ENCODE measurements at regions not wholly inside any gene's neighbourhood (a gene's known extent, or its start where the extent isn't known, plus 50 kb on each side); places are given as distances from the start of the nearest gene placed in this dataset.

GRCh38 chr5:117207088-117207668 lies 632.6 kb upstream of the SEMA6A start:
- Histone ChIP-seq H2AFZ (no peak overlapping the region), H3F3A (ENCODE audit: insufficient read depth, low read depth) (no peaks in the 10 kb centered on the region), H3K4me3 (no peak overlapping the region), H4K20me1 (ENCODE audit: insufficient read depth) (no peaks in the 10 kb centered on the region), H3K27ac (no peak overlapping the region), H3K4me2 (no peak overlapping the region), H3K79me2 (ENCODE audit: low read depth) (no peaks in the 10 kb centered on the region), H3K9me3 (ENCODE audit: insufficient read depth, low read depth) (no peaks in the 10 kb centered on the region), H3K27me3 (ENCODE audit: insufficient read depth, low read depth) (0 out of 2 replicates have a peak, but pooled peaks cover 5% of the 10 kb centered on the region), H3K36me3 (ENCODE audit: low read depth) (no peaks in the 10 kb centered on the region), H3K4me1 (replicated peaks; ENCODE audit: insufficient read depth) (no peaks in the 10 kb centered on the region), H3K9me2 (ENCODE audit: insufficient read depth) (no peaks in the 10 kb centered on the region)
- intact Hi-C loops (cut with micrococcal nuclease; ENCODE audit: unreplicated experiment): no loop called here
- DNase-seq: no peak
- CTCF ChIA-PET: no interaction called here
- TF ChIP-seq EZH2 (IDR thresholded peaks at IDR 0.05; ENCODE audit: low read depth): no peak
- TF ChIP-seq, protein P1, sequence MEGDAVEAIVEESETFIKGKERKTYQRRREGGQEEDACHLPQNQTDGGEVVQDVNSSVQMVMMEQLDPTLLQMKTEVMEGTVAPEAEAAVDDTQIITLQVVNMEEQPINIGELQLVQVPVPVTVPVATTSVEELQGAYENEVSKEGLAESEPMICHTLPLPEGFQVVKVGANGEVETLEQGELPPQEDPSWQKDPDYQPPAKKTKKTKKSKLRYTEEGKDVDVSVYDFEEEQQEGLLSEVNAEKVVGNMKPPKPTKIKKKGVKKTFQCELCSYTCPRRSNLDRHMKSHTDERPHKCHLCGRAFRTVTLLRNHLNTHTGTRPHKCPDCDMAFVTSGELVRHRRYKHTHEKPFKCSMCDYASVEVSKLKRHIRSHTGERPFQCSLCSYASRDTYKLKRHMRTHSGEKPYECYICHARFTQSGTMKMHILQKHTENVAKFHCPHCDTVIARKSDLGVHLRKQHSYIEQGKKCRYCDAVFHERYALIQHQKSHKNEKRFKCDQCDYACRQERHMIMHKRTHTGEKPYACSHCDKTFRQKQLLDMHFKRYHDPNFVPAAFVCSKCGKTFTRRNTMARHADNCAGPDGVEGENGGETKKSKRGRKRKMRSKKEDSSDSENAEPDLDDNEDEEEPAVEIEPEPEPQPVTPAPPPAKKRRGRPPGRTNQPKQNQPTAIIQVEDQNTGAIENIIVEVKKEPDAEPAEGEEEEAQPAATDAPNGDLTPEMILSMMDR (conservative IDR thresholded peaks at IDR 0.05): no peak
- BruUV-seq (replicated peaks): no TSS peak
- POLR2A ChIA-PET (ENCODE audit: unreplicated experiment): no interaction called here

DNA sequence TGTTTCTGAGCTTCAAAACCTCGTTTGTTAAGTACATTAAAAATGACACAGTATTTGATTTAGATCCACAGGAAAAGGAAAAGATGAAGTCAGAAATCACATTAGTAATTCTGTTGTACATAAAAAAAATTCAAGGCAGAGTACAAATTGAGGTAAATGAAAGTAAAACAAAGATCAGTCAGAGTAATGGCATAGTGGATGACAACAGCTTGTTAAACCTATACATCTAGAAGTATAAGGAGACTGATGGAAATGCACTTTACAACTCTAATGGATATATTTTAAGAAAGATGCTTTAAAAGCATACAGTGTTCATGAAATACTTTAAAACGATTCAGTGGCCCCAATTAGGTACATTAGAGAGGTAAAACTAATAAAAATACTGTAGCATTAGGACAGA lies 631.3 kb upstream of the SEMA6A start:
- no peak overlapping the region for H3K4me2 ChIP-seq
- H3F3A ChIP-seq (ENCODE audit: insufficient read depth, low read depth): no peaks in the 10 kb centered on the region
- TF ChIP-seq, protein P1 (conservative IDR thresholded peaks at IDR 0.05): no peak
- no peak for TF ChIP-seq EZH2 (IDR thresholded peaks at IDR 0.05; ENCODE audit: low read depth)
- no peaks in the 10 kb centered on the region for H3K36me3 ChIP-seq (ENCODE audit: low read depth)
- no peak for DNase-seq
- intact Hi-C loops (cut with micrococcal nuclease; ENCODE audit: unreplicated experiment): no loop called here
- H3K27ac ChIP-seq: no peak overlapping the region
- no peaks in the 10 kb centered on the region for H3K9me3 ChIP-seq (ENCODE audit: insufficient read depth, low read depth)
- H3K27me3 ChIP-seq (ENCODE audit: insufficient read depth, low read depth): 0 out of 2 replicates have a peak, but pooled peaks cover 13% of the 10 kb centered on the region
- no peak overlapping the region for H2AFZ ChIP-seq
- H3K9me2 ChIP-seq (ENCODE audit: insufficient read depth): no peaks in the 10 kb centered on the region
- no peaks in the 10 kb centered on the region for H3K4me1 ChIP-seq (replicated peaks; ENCODE audit: insufficient read depth)
- BruUV-seq (replicated peaks): no TSS peak
- H4K20me1 ChIP-seq (ENCODE audit: insufficient read depth): no peaks in the 10 kb centered on the region
- no peak overlapping the region for H3K4me3 ChIP-seq
- POLR2A ChIA-PET (ENCODE audit: unreplicated experiment): no interaction called here
- CTCF ChIA-PET: no interaction called here
- no peaks in the 10 kb centered on the region for H3K79me2 ChIP-seq (ENCODE audit: low read depth)

DNA sequence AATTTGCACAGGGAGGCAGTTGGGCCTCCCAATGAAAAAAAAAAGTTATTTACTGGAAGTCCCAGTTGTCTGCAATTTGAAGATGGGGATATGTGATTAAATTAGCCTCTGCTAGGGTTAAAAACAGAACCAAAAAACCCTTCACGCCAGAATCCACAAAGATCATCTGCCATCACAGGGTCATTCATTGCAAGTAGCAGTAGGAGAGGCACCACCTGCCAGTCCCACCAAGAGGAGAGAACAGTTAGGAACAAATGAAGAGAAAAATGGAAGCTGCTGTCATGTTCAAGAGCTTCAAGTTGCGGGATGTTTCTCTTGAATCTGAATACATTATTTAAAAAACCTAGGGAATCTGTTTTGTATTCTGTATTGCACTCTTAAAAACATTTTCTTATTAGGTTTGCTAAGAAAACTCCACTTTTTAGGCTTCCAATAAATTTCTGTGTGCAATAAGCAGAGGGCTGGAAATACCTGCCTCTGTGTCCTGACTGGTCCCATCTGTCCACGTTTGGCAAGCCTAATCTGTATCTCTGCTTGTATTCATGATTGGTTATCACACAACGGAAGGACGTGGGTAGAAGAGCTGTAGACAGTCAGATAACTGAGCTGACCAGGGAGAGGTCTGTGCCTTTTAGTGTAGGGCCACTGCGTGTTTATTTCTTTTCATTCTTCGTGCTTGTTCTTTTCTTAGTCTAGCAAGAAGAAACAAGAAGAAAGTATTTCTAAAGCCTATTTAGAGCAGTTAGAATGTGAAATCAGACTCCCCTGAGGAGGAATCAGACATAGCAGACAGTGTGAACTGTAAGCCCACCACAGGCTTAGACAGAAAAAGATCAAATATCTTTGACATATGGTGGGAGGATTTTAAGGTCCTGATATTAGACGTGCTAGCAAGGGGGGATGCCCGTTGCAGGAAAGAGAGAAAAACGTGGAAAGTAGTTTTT lies 630.6 kb upstream of the SEMA6A start:
- Histone ChIP-seq H3K36me3 (ENCODE audit: low read depth) (no peaks in the 10 kb centered on the region), H3K9me2 (ENCODE audit: insufficient read depth) (no peaks in the 10 kb centered on the region), H3K9me3 (ENCODE audit: insufficient read depth, low read depth) (no peaks in the 10 kb centered on the region), H3K27ac (no peak overlapping the region), H3K4me3 (no peak overlapping the region), H3K4me1 (replicated peaks; ENCODE audit: insufficient read depth) (no peaks in the 10 kb centered on the region), H4K20me1 (ENCODE audit: insufficient read depth) (no peaks in the 10 kb centered on the region), H3K79me2 (ENCODE audit: low read depth) (no peaks in the 10 kb centered on the region), H3F3A (ENCODE audit: insufficient read depth, low read depth) (no peaks in the 10 kb centered on the region), H3K27me3 (ENCODE audit: insufficient read depth, low read depth) (peaks cover 17% of the 10 kb centered on the region; the same call in 1 of the 2 replicates), H3K4me2 (no peak overlapping the region), H2AFZ (no peak overlapping the region)
- TF ChIP-seq, protein P1 (conservative IDR thresholded peaks at IDR 0.05): no peak
- TF ChIP-seq EZH2 (IDR thresholded peaks at IDR 0.05; ENCODE audit: low read depth): no peak
- no TSS peak for BruUV-seq (replicated peaks)
- CTCF ChIA-PET: no interaction called here
- intact Hi-C loops (cut with micrococcal nuclease; ENCODE audit: unreplicated experiment): no loop called here
- DNase-seq: no peak
- POLR2A ChIA-PET (ENCODE audit: unreplicated experiment): no interaction called here
